IMR-90 (cell line): ENCODE measurements at regions not wholly inside any gene's neighbourhood (a gene's known extent, or its start where the extent isn't known, plus 50 kb on each side); places are given as distances from the start of the nearest gene placed in this dataset.

Experiments
- ATAC-seq: fragments of 200-7000 bp; cut with Tn5 transposase; 2 replicates; pipeline ENCODE4 v1.9.1; 2020; ENCODE audit warnings: low read depth, mild to moderate bottlenecking, moderate library complexity
- BruUV-seq: library from RNA; stranded (reverse); fragments of 400-500 nt; replicated peaks from 2 replicates; lab custom pipeline; 2021; lab: Mats Ljungman, UMichigan
- CTCF ChIA-PET: fragments of 300-600 bp; formaldehyde crosslinking; extraction: SDS; loops from one replicate; lab custom pipeline; 2021; ENCODE audit warnings: antibody characterized with exemption; lab: Yijun Ruan, JAX
- POLR2A ChIA-PET: fragments of 300-600 bp; sonication (Branson Sonifier 250); formaldehyde crosslinking; loops from one replicate; lab custom pipeline; 2022; ENCODE audit warnings: antibody characterized with exemption; ENCODE audit not compliant: unreplicated experiment; lab: Charles Lee
- DNase-seq: peaks from one replicate; pipeline ENCODE4 v3.0.0; 2013
- H2AFZ ChIP-seq: replicated peaks from 2 replicates; pipeline ENCODE3; 2013; ENCODE audit warnings: low read length, mild to moderate bottlenecking; ENCODE audit not compliant: poor library complexity
- H2AK5ac ChIP-seq: 2 replicates; pipeline ENCODE4 v1.6.1; 2013; ENCODE audit warnings: low read depth, low read length, inconsistent platforms
- H2AK9ac ChIP-seq: replicated peaks from 2 replicates; pipeline ENCODE3; 2013; ENCODE audit warnings: mild to moderate bottlenecking, low read depth, low read length, moderate library complexity; ENCODE audit not compliant: poor library complexity
- H2BK120ac ChIP-seq: 2 replicates; pipeline ENCODE4 v1.6.1; 2013; ENCODE audit warnings: low read depth, low read length, inconsistent platforms
- H2BK15ac ChIP-seq: 3 replicates; pipeline ENCODE4 v1.6.1; 2013; ENCODE audit warnings: low read depth, low read length, inconsistent platforms
- H2BK20ac ChIP-seq: 2 replicates; pipeline ENCODE4 v1.6.1; 2013; ENCODE audit warnings: low read depth, mild to moderate bottlenecking, inconsistent platforms, low read length, moderate library complexity
- H2BK5ac ChIP-seq: 2 replicates; pipeline ENCODE4 v1.6.1; 2013; ENCODE audit warnings: mild to moderate bottlenecking, low read depth, low read length, inconsistent platforms; ENCODE audit not compliant: poor library complexity, severe bottlenecking
- H3K14ac ChIP-seq: replicated peaks from 2 replicates; pipeline ENCODE4 v1.6.1; 2013; ENCODE audit warnings: low read depth, low read length, inconsistent platforms
- H3K18ac ChIP-seq: 2 replicates; pipeline ENCODE4 v1.6.1; 2013; ENCODE audit warnings: low read depth, low read length, control low read depth
- H3K23ac ChIP-seq: 2 replicates; pipeline ENCODE4 v1.6.1; 2013; ENCODE audit warnings: low read depth, low read length, inconsistent platforms
- H3K27ac ChIP-seq: 2 replicates; pipeline ENCODE4 v1.5.1; 2013; ENCODE audit warnings: mild to moderate bottlenecking, control low read depth, low read length; ENCODE audit not compliant: insufficient read depth
- H3K27me3 ChIP-seq: 2 replicates; pipeline ENCODE4 v1.6.1; 2013; ENCODE audit warnings: low read length; ENCODE audit not compliant: control insufficient read depth, insufficient read depth
- H3K36me3 ChIP-seq: 2 replicates; pipeline ENCODE4 v1.6.1; 2013; ENCODE audit warnings: low read length, mixed read lengths; ENCODE audit not compliant: control insufficient read depth, insufficient read depth
- H3K4ac ChIP-seq: 2 replicates; pipeline ENCODE4 v1.6.1; 2013; ENCODE audit warnings: low read depth, low read length, inconsistent platforms
- H3K4me1 ChIP-seq: 2 replicates; pipeline ENCODE4 v1.6.1; 2013; ENCODE audit warnings: low read length, mixed read lengths; ENCODE audit not compliant: control insufficient read depth, insufficient read depth
- H3K4me2 ChIP-seq: 2 replicates; pipeline ENCODE4 v1.6.1; 2013; ENCODE audit warnings: low read depth, mild to moderate bottlenecking, control low read depth, low read length, moderate library complexity
- H3K4me3 ChIP-seq: 2 replicates; pipeline ENCODE4 v1.5.1; 2013; ENCODE audit warnings: low read depth, mild to moderate bottlenecking, control low read depth, low read length, moderate library complexity; ENCODE audit not compliant: insufficient read depth
- H3K56ac ChIP-seq: 2 replicates; pipeline ENCODE4 v1.6.1; 2013; ENCODE audit warnings: low read length, inconsistent platforms; ENCODE audit not compliant: insufficient read depth; ENCODE audit errors: extremely low read depth
- H3K79me1 ChIP-seq, 2 experiments: 2 replicates each; pipeline ENCODE4 v1.6.1; 2013; ENCODE audit warnings: low read length in 2 of 2, inconsistent platforms in 1 of 2, low read depth in 1 of 2
- H3K9ac ChIP-seq: 2 replicates; pipeline ENCODE4 v1.6.1; 2013; ENCODE audit warnings: low read depth, low read length, control low read depth
- H3K9me1 ChIP-seq: 2 replicates; pipeline ENCODE4 v1.6.1; 2013; ENCODE audit warnings: low read length, inconsistent platforms; ENCODE audit not compliant: insufficient read depth
- H3K9me3 ChIP-seq: 2 replicates; pipeline ENCODE4 v1.6.1; 2013; ENCODE audit warnings: low read length; ENCODE audit not compliant: control insufficient read depth, insufficient read depth
- H4K20me1 ChIP-seq: 2 replicates; pipeline ENCODE4 v1.6.1; 2013; ENCODE audit warnings: low read length, inconsistent platforms; ENCODE audit not compliant: insufficient read depth
- H4K5ac ChIP-seq: 2 replicates; pipeline ENCODE4 v1.6.1; 2013; ENCODE audit warnings: mild to moderate bottlenecking, low read depth, low read length, control low read depth
- H4K8ac ChIP-seq, 2 experiments: 2 replicates each; pipeline ENCODE4 v1.6.1; 2013; ENCODE audit warnings: low read depth in 2 of 2, low read length in 2 of 2, control low read depth in 1 of 2, inconsistent platforms in 1 of 2
- H4K91ac ChIP-seq: 2 replicates; pipeline ENCODE4 v1.6.1; 2013; ENCODE audit warnings: low read depth, low read length, inconsistent platforms; ENCODE audit not compliant: insufficient read depth
- BHLHE40 ChIP-seq: fragments of 150-350 bp; IDR thresholded peaks from 2 replicates; pipeline ENCODE4 v1.6.1; 2016; ENCODE audit warnings: mild to moderate bottlenecking, low read depth, low read length
- CEBPB ChIP-seq: IDR thresholded peaks from 2 replicates; pipeline ENCODE4 v1.6.1; 2012; ENCODE audit warnings: low read depth, low read length, improper control_type of control experiment
- CHD1 ChIP-seq: IDR thresholded peaks from 2 replicates; pipeline ENCODE4 v1.6.1; 2012; ENCODE audit warnings: low read depth, low read length, improper control_type of control experiment
- MAFK ChIP-seq: IDR thresholded peaks from 2 replicates; pipeline ENCODE4 v1.6.1; 2012; ENCODE audit warnings: low read depth, low read length, improper control_type of control experiment
- MXI1 ChIP-seq: IDR thresholded peaks from 2 replicates; pipeline ENCODE4 v1.6.1; 2012; ENCODE audit warnings: low read depth, mild to moderate bottlenecking, low read length, moderate library complexity, borderline replicate concordance
- NFE2L2 ChIP-seq: fragments of 150-350 bp; IDR thresholded peaks from 2 replicates; pipeline ENCODE4 v1.6.1; 2016; ENCODE audit warnings: low read depth, mild to moderate bottlenecking, low read length
- RCOR1 ChIP-seq: IDR thresholded peaks from 2 replicates; pipeline ENCODE4 v1.6.1; 2012; ENCODE audit warnings: mild to moderate bottlenecking, low read length, improper control_type of control experiment; ENCODE audit not compliant: insufficient replicate concordance
- WGBS, 2 experiments: methylation state at CpG; one replicate each; pipeline versions ENCODE4 v1.1.5 to v1.1.7; 2013; ENCODE audit warnings: missing lambda C conversion rate in 2 of 2; ENCODE audit not compliant: insufficient read length in 1 of 2; ENCODE audit errors: extremely low coverage in 2 of 2; 5-methylcytosine and 5-hydroxymethylcytosine counted together
- dilution Hi-C: fragments of 300-500 bp; cut with HindIII; formaldehyde crosslinking; loops from one replicate; pipeline ENCODE4 v1.14.3; 2018; ENCODE audit warnings: low sequenced_read_pairs; ENCODE audit not compliant: unreplicated experiment
- in situ Hi-C: fragments of 300-500 bp; cut with MboI; formaldehyde crosslinking; loops from 3 replicates; pipeline ENCODE4 v1.14.3; 2019; ENCODE audit warnings: low sequenced_read_pairs, inconsistent platforms, mixed read lengths
- intact Hi-C: fragments of 100-400 bp; cut with micrococcal nuclease; formaldehyde crosslinking; loops from 2 replicates; pipeline ENCODE4 v1.10.0; 2022
- TF ChIP-seq, protein P1 (sequence below): conservative IDR thresholded peaks from 2 replicates; pipeline ENCODE4 v1.5.1; 2012; ENCODE audit warnings: mild to moderate bottlenecking, low read depth, low read length, improper control_type of control experiment

- H4K5ac ChIP-seq, result no peak overlapping the region
- intact Hi-C loops, result no loop called here
Observed at GRCh38 chr18:73079920-73080319, 212.1 kb upstream of the NETO1 start.

More at GRCh38 chr18:73079920-73080319, 212.1 kb upstream of the NETO1 start:
- no peak for TF ChIP-seq MXI1
- no peak for TF ChIP-seq MAFK
- no peak for TF ChIP-seq BHLHE40
- TF ChIP-seq, protein P1, sequence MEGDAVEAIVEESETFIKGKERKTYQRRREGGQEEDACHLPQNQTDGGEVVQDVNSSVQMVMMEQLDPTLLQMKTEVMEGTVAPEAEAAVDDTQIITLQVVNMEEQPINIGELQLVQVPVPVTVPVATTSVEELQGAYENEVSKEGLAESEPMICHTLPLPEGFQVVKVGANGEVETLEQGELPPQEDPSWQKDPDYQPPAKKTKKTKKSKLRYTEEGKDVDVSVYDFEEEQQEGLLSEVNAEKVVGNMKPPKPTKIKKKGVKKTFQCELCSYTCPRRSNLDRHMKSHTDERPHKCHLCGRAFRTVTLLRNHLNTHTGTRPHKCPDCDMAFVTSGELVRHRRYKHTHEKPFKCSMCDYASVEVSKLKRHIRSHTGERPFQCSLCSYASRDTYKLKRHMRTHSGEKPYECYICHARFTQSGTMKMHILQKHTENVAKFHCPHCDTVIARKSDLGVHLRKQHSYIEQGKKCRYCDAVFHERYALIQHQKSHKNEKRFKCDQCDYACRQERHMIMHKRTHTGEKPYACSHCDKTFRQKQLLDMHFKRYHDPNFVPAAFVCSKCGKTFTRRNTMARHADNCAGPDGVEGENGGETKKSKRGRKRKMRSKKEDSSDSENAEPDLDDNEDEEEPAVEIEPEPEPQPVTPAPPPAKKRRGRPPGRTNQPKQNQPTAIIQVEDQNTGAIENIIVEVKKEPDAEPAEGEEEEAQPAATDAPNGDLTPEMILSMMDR, result no peak
- TF ChIP-seq CEBPB, result no peak
- no peak for TF ChIP-seq NFE2L2
- TF ChIP-seq CHD1, result no peak
- no peak for TF ChIP-seq RCOR1
- Histone ChIP-seq H3K14ac (no peak overlapping the region), H2AK9ac (no peak overlapping the region), H3K36me3 (no peaks in the 10 kb centered on the region), H3K4ac (no peak overlapping the region), H3K18ac (no peak overlapping the region), H3K79me1 (no peaks in the 10 kb centered on the region), H3K4me1 (no peaks in the 10 kb centered on the region), H3K4me2 (no peak overlapping the region), H4K20me1 (no peaks in the 10 kb centered on the region), H2BK15ac (no peak overlapping the region), H3K23ac (no peak overlapping the region), H3K9ac (no peak overlapping the region), H2BK20ac (no peak overlapping the region), H3K56ac (no peak overlapping the region), H4K8ac (no peak overlapping the region), H2BK120ac (no peak overlapping the region), H3K4me3 (no peak overlapping the region), H2AK5ac (no peak overlapping the region), H3K27ac (no peak overlapping the region), H2AFZ (no peak overlapping the region), H3K9me3 (peaks cover 3% of the 10 kb centered on the region; the same call in 1 of the 2 replicates), H3K27me3 (no peaks in the 10 kb centered on the region), H2BK5ac (no peak overlapping the region), H3K9me1 (no peaks in the 10 kb centered on the region), H4K91ac (no peak overlapping the region)
- WGBS, 2 experiments, result no CpG with 5 or more reads among the region's 2 CpGs
- CTCF ChIA-PET, result no interaction called here
- in situ Hi-C loops (no loop called here), dilution Hi-C loops (no loop called here)
- POLR2A ChIA-PET, result no interaction called here
- ATAC-seq (no peak), DNase-seq (no peak)
- no TSS peak for BruUV-seq
